ENCODE measurements at regions not wholly inside any gene's neighbourhood (a gene's known extent, or its start where the extent isn't known, plus 50 kb on each side); places are given as distances from the start of the nearest gene placed in this dataset.

- Histone ChIP-seq H3K4me3 (no peak overlapping the region), H3K4me1 (replicated peaks in 1 of 2) (no peaks in the 10 kb centered on the region), H3K27me3 (peaks cover 5% of the 10 kb centered on the region), H3K9me3 (replicated peaks in 1 of 3) (no peaks in the 10 kb centered on the region), H3K36me3 (replicated peaks in 1 of 2) (no peaks in the 10 kb centered on the region), H3K27ac (no peak overlapping the region)
- WGBS, 4 donors: 59 to 81% (median 69%) methylated on average over 2 of the region's 2 CpGs
- no peak for DNase-seq
- intact Hi-C loops (cut with DNase I): no loop called here
- no peak for TF ChIP-seq CTCF (IDR thresholded peaks at IDR 0.05)
- TF ChIP-seq POLR2A (IDR thresholded peaks at IDR 0.05): no peak
These were observed 98.5 kb upstream of the ELOVL6 start for GRCh38 chr4:110296892-110297291.

- intact Hi-C loops (cut with DNase I): no loop called here
- 65 to 70% (median 69%) methylated on average over 7 of the region's 7 CpGs for WGBS, 4 donors
These were observed 95.8 kb upstream of the ELOVL6 start for GRCh38 chr4:110294165-110294564.

DNA sequence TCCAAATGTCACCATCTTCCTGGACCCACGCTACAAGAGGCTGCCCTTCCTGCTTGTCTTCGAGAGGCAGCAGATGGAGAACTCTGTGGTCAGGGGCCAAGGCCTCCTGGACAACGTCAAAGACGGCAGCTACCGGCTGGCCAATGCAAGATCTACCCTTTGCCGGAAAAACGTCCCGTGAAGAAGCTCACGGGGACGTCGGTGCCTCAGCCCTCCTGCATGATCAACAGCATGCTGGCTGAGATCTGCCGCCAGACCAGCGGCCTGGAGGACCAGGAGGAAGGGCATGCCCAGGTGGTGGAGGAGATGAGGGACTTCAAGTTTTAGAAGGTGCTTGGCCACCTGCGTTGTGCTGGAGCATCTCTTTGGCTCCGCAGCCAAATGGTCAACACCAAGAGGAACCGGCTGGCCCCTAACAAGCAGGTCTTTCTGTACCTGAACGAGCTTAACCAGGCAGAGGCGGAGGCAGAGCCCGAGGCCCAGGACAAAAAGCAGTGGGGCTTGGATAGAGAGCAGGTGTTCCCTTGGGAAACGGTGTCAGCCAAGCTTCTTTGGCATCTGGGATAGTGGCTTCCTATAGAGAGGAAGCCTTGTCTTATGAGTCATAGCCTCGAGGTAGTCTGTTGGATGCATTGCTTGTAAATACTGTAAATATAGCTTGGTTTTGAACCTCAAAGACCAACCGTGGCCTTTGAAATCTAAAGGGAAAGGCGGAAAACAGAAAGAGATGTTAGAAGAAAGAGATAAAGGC lies 94.8 kb upstream of the ELOVL6 start:
- H3K4me3 ChIP-seq: no peak overlapping the region
- no peaks in the 10 kb centered on the region for H3K36me3 ChIP-seq (replicated peaks in 1 of 2)
- no peak for TF ChIP-seq CTCF (IDR thresholded peaks at IDR 0.05)
- H3K27me3 ChIP-seq: peaks cover 5% of the 10 kb centered on the region
- intact Hi-C loops (cut with DNase I): no loop called here
- WGBS, 4 donors: 88 to 92% (median 90%) methylated on average over 15 to 23 of the region's 23 CpGs
- DNase-seq: no peak
- H3K27ac ChIP-seq: no peak overlapping the region
- no peaks in the 10 kb centered on the region for H3K9me3 ChIP-seq (replicated peaks in 1 of 3)
- H3K4me1 ChIP-seq (replicated peaks in 1 of 2): no peaks in the 10 kb centered on the region

More at GRCh38 chr4:110294165-110294564, 95.8 kb upstream of the ELOVL6 start:
- no peak for DNase-seq
- Histone ChIP-seq H3K27me3 (peaks cover 5% of the 10 kb centered on the region), H3K36me3 (replicated peaks in 1 of 2) (no peaks in the 10 kb centered on the region), H3K4me1 (replicated peaks in 1 of 2) (no peaks in the 10 kb centered on the region), H3K27ac (no peak overlapping the region), H3K4me3 (no peak overlapping the region), H3K9me3 (replicated peaks in 1 of 3) (no peaks in the 10 kb centered on the region)
- TF ChIP-seq POLR2A (IDR thresholded peaks at IDR 0.05) (no peak), CTCF (IDR thresholded peaks at IDR 0.05) (no peak)

- H3K4me3 ChIP-seq: no peak overlapping the region
These were observed 92.1 kb upstream of the ELOVL6 start for GRCh38 chr4:110290511-110290910.

More at GRCh38 chr4:110290511-110290910, 92.1 kb upstream of the ELOVL6 start:
- Histone ChIP-seq H3K27ac (no peak overlapping the region), H3K27me3 (peaks cover 4% of the 10 kb centered on the region), H3K4me1 (replicated peaks in 1 of 2) (no peaks in the 10 kb centered on the region), H3K9me3 (replicated peaks in 1 of 3) (no peaks in the 10 kb centered on the region), H3K36me3 (replicated peaks in 1 of 2) (no peaks in the 10 kb centered on the region)
- WGBS, 4 donors: 63 to 77% (median 67%) methylated on average over 1 of the region's 1 CpG
- no peak for TF ChIP-seq POLR2A (IDR thresholded peaks at IDR 0.05)
- TF ChIP-seq CTCF (IDR thresholded peaks at IDR 0.05): no peak
- DNase-seq: no peak
- intact Hi-C loops (cut with DNase I): no loop called here
